CD4-positive, alpha-beta T cell treated with Interleukin-6 for 4 hours (primary cell): ENCODE measurements at regions not wholly inside any gene's neighbourhood (a gene's known extent, or its start where the extent isn't known, plus 50 kb on each side); places are given as distances from the start of the nearest gene placed in this dataset.
"Not testable (repeated sequence)": the region's sequence is repeated elsewhere in the genome, so short reads cannot be mapped to it uniquely, and the experiment has no call there.

Experiments
- DNase-seq: peaks from one replicate; pipeline ENCODE4 v3.0.0-alpha.2; 2020; ENCODE audit warnings: mixed read lengths

GRCh38 chr2:207416111-207416510 lies 113.7 kb upstream of the CREB1 start:
- no peak for DNase-seq

DNA sequence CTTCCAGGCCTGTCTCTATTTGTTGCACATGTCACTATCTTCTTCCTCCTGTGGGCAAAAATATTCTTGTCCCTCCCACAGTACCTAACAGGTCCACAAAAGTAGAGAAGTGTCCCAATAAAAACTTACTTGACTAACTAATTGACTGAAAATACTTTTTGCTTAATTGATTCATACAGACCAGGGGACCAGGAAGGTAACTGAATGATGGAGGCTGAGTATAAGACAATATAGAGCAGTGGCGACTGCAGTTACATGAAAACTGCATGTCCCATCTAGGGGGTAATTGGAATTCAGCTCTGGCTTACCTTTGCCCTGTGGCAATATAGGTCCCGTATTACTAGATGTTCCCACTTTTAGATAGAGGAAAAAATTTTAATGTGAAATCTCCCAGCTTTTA lies 112.9 kb upstream of the CREB1 start:
- DNase-seq, result no peak

GRCh38 chr2:207417301-207417718 lies 112.5 kb upstream of the CREB1 start:
- no peak for DNase-seq

- DNase-seq, result no peak
These were observed 111.3 kb upstream of the CREB1 start for GRCh38 chr2:207418419-207418818.

GRCh38 chr2:207419331-207419730 lies 110.4 kb upstream of the CREB1 start:
- DNase-seq, result no peak

GRCh38 chr2:207421671-207422070 lies 108.1 kb upstream of the CREB1 start:
- DNase-seq, result no peak

DNA sequence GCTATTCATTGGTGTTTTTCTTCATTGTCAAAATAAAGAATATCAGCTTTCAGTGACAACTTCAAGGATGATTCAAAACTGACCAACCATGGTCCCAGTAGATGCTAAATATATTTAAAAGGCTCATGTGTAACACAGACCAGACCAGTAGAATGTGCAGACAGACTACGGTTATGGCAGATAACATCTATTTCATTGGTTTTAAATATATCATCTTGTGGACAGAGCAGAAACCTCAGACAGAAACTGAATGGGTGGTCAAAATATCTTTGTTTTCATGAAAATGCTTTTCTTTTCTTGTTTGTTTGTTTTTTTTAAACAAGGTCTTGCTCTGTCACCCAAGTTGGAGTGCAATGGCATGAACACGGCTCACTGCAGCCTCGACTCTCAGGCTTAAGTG lies 107.4 kb upstream of the CREB1 start:
- no peak for DNase-seq

DNA sequence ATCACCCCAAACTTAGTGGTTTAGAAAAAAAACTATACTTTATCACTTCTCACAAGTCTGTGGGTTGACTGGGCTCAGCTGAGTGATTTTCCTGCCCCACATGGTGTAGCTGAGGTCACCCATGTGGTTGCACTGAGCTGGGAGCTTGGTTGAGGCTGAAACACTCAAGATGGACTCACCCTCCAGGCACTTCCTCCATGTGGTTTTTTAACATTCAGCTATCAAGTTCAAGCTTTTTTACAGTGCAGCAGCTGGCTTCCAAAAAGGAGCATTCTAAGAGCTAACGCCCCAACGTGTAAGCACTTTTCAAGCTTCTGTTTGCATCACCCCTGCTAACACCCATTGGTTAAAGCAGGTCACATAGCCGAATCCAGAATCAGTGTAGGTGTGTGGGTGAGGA lies 105.9 kb upstream of the CREB1 start:
- no peak for DNase-seq

- no peak for DNase-seq
These were observed 101.8 kb upstream of the CREB1 start for GRCh38 chr2:207427986-207428385.

DNA sequence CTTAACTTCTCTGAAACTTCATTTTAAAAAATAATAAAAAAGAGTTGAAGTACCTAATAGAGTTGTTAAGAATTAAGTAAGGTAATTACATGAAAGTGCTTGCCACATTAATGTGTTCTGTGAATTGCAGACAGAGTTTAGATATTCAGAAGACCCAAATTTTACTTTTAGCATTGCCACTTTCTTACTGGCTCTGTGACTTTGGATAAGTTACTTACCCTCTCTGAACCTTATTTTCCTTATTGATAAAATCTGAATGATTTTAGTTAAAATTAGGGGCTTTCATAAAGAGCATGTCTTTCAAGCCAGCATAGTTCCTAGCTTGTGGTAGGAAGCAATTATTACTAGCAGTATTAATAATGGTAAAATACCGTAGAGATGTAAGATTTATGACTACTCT lies 101.2 kb upstream of the CREB1 start:
- DNase-seq, result no peak

DNA sequence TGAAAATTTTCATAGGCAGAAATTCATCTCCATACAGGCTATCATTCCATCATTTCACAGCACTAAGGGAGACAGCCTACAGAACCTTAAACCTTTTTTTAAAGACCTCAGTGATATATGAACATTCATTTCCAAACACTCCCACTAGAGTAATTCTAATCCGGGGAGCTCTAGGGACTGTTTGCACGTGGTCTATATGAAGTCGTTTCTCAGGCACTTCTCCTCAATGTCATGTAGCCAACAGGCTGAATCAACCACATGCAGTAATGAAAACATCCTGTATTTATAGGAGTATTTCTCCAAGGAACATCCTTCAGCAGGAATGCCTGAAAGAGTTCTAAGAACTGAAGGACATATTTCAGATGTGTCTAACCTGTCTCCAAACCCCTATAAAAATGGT lies 97.3 kb upstream of the CREB1 start:
- DNase-seq, result no peak

DNA sequence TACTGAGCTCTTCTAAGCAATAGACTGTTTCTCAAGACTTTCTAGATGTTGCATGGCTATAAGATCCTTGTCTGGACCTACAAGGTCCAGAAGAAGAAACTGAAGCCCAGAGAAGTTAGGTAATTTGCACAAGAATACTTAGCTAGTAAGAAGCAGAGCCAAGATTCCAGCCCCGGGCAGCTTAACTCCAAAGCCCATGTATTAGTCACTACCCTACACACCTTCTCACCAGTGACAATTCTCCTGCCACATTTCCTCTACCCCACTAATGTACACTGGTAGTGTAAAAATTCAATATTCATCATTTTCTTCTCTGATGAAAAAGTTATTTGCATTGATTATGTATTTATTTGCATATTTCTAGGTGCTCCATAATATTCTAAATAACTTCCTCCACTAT lies 95.5 kb upstream of the CREB1 start:
- DNase-seq, result no peak

DNA sequence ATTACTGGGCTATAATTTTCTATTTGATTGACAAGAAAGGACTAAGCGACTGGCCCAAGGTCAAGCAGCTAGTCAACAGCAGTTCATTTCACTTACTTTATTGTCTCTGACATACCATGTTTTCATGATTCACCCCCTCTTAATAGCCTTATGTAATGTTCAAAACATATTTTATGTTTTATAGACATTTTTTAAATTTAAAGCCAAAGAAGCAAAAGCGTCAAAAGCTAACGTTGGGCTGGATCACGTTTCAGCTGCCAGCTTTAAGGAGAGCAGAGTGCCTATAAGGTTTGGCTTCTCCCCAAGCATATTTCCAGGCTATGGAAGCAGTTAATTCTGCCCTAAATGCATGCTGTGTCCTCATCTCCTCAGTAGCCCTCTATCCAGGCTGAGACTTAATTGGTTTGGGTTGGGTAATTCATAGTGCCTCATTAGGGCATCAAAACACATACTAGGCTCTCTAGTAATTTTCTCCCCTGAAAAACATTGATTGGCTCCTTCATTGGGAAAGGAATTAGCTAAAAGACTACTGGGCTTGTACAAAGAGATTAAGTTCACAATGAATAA lies 94.8 kb upstream of the CREB1 start:
- DNase-seq, result no peak

DNA sequence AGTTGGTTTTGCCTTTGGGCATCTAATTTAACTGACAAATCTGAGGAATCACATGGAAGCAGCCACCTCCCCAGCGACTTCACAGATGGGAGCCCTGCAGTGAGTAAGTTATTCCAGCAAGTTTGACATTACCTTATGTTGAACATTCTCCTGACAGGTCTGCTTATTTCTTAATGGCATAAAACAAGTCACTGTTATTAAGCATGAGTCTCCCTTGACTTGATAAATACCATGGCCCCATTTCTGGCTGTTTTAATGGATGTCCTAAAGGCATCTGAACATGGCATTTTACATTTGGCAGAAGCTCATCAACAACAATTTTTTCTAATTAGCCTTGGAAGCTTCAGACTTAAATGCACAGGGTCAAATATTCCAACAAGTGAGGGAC lies 92.6 kb upstream of the CREB1 start:
- DNase-seq, result no peak

- DNase-seq, result no peak
These were observed 92.1 kb upstream of the CREB1 start for GRCh38 chr2:207437524-207438143.

GRCh38 chr2:207438414-207439126 lies 91.2 kb upstream of the CREB1 start:
- DNase-seq, result no peak

- DNase-seq, result not testable (repeated sequence)
These were observed 89.9 kb upstream of the CREB1 start for GRCh38 chr2:207439881-207440280.

GRCh38 chr2:207444756-207445155 lies 85.0 kb upstream of the CREB1 start:
- no peak for DNase-seq

- no peak for DNase-seq
These were observed 83.1 kb upstream of the CREB1 start for GRCh38 chr2:207446653-207447052.

- no peak for DNase-seq
These were observed 81.8 kb upstream of the CREB1 start for GRCh38 chr2:207448006-207448405.

DNA sequence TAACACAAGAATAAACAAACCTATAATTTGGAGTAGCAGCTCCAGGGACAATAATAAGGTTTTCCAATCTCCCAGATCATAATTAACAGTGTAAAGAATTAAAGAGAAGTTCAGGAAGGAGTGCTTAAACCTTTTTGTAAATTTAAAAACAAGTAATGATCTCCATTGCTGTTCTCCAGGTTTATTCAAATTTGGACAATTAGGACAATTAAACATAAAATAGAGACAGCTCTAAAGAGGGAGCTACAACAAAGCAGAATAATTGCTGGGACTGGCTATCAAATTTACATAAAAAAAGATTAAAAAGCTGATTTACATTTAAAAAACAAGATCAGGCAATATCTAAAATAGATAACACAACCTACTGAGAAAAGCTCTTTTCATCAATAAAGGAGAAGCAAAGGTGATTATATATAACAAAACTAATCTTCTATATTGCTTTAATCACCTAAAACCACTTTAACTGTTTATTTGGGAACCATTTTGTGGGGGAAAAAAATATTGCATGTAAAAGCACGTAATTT lies 80.1 kb upstream of the CREB1 start:
- DNase-seq, result no peak

GRCh38 chr2:207450186-207450585 lies 79.6 kb upstream of the CREB1 start:
- DNase-seq, result no peak

DNA sequence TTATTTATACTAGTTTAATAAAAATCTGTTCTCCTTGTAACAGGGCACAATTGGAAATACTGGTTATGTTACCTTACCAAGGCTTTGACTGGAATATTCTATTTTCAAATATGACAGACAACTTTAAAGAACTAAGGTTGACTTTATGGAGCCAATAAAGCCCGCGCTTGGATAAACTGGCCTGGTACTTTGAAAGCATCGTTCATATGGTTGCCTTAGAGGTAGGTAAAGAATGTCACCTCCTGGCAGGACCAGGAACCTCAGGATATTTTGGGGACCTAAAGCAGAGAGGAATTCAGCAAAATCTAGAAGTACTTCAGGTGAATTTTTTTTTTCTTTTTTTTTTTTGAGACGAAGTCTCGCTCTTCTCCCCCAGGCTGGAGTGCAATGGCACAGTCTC lies 71.2 kb upstream of the CREB1 start:
- no peak for DNase-seq

DNA sequence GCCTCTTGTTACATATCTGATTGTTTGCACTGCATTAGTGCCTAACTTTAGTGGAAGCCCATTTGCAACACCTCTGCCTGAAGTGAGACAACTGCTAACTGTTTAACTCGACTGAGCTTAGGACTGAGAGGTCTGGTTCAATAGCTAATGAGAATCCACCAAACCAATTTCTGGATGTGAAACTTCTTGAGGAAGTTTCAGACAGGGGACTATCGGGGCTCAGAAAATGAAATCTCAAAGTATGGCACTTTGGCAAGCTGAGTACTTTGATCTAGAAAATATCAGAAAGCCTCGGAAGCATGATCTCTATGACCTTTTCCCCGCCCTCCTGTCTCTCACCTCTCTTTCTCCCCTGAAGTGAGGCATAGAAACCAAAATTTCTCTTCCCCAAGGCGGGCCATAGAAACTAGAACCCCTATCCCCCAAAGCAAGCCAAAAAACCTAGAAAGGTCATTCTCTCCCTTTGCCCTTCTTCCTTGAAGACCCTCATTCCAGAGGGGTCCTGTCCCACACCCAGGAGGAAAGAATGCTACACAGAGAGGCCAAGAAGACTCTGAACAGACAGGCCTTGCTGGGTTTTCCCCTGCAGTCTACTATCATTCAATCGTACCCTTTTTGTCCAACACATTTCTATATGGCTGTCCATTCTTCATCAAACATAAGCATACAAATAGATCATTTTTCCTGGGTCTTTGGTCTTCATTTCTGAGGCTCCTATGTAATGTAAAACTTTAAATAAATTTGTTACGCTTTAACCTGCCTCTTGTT lies 69.6 kb upstream of the CREB1 start:
- no peak for DNase-seq
